HepG2 (cell line): ENCODE measurements at regions not wholly inside any gene's neighbourhood (a gene's known extent, or its start where the extent isn't known, plus 50 kb on each side); places are given as distances from the start of the nearest gene placed in this dataset.

Experiments
- ATAC-seq: fragments of 200-7000 bp; cut with Tn5 transposase; 3 replicates; pipeline ENCODE4 v1.9.1; 2020; ENCODE audit warnings: mild to moderate bottlenecking, moderate library complexity
- BruUV-seq: library from RNA; stranded (reverse); fragments of 400-500 nt; replicated peaks from 2 replicates; lab custom pipeline; 2021; lab: Mats Ljungman, UMichigan
- CTCF ChIA-PET: fragments of 300-600 bp; formaldehyde crosslinking; extraction: SDS; loops from one replicate; lab custom pipeline; 2021; ENCODE audit warnings: low total read pairs, inconsistent platforms, low intra/inter-chr PET ratio; lab: Yijun Ruan, JAX
- POLR2A ChIA-PET: fragments of 350-600 bp; sonication (Branson Sonifier 250); formaldehyde crosslinking; loops from one replicate; lab custom pipeline; 2020; ENCODE audit warnings: antibody characterized with exemption, inconsistent platforms; lab: Yijun Ruan, JAX
- DNase-seq: peaks from one replicate; pipeline ENCODE4 v3.0.0-alpha.2; 2015; ENCODE audit warnings: low spot score
- FAIRE-seq: peaks from 3 replicates; lab custom pipeline; 2011; peaks lifted over from hg19 to GRCh38; lab: Jason Lieb, UNC
- H2AFZ ChIP-seq: one replicate; pipeline ENCODE4 v1.6.1; 2011; ENCODE audit warnings: low read length, inconsistent platforms
- H3K27ac ChIP-seq: fragments of 300-600 bp; 3 replicates; pipeline ENCODE4 v1.8.0; 2011; ENCODE audit warnings: mixed run types, mild to moderate bottlenecking, mixed read lengths, low read length, inconsistent platforms; ENCODE audit not compliant: insufficient read depth; ENCODE audit errors: extremely low read length
- H3K27me3 ChIP-seq, 2 experiments: fragments of 200-600 bp in 1 of 2; 2 replicates in 1 of 2; 3 replicates in 1 of 2; pipeline versions ENCODE4 v1.6.0 to v1.8.0; 2011; ENCODE audit warnings: low read length in 2 of 2, mild to moderate bottlenecking in 2 of 2, moderate library complexity in 2 of 2, inconsistent platforms in 1 of 2; ENCODE audit not compliant: insufficient read depth in 2 of 2, control insufficient read depth in 1 of 2
- H3K36me3 ChIP-seq, 2 experiments: fragments of 200-600 bp in 1 of 2; replicated peaks in 1 of 2; 2 replicates in 1 of 2; 3 replicates in 1 of 2; pipeline versions ENCODE4 v1.5.1 to v1.8.0; 2011; ENCODE audit warnings: low read length in 2 of 2, inconsistent platforms in 1 of 2; ENCODE audit not compliant: insufficient read depth in 2 of 2, control insufficient read depth in 1 of 2
- H3K4me1 ChIP-seq: 2 replicates; pipeline ENCODE4 v1.5.1; 2012; ENCODE audit warnings: low read length, inconsistent platforms; ENCODE audit not compliant: insufficient read depth
- H3K4me2 ChIP-seq: 2 replicates; pipeline ENCODE4 v1.6.0; 2011; ENCODE audit warnings: low read depth, low read length, inconsistent platforms
- H3K4me3 ChIP-seq, 3 experiments: fragments of 200-600 bp in 1 of 3; sonication (generic), shearing (Covaris generic) in 1 of 3; replicated peaks in 1 of 3; 2 replicates each; pipeline ENCODE4 v1.5.1; 2011 to 2016; ENCODE audit warnings: low read length in 3 of 3, inconsistent platforms in 2 of 3, low read depth in 2 of 3, mild to moderate bottlenecking in 2 of 3, control low read depth in 1 of 3, mixed read lengths in 1 of 3; ENCODE audit not compliant: insufficient read depth in 1 of 3
- H3K79me2 ChIP-seq: one replicate; pipeline ENCODE4 v1.6.1; 2011; ENCODE audit warnings: low read length, inconsistent platforms; ENCODE audit not compliant: insufficient read depth
- H3K9ac ChIP-seq: 2 replicates; pipeline ENCODE4 v1.6.0; 2011; ENCODE audit warnings: mild to moderate bottlenecking, low read depth, low read length, inconsistent platforms; ENCODE audit not compliant: insufficient read depth
- H3K9me3 ChIP-seq: 2 replicates; pipeline ENCODE4 v1.5.1; 2012; ENCODE audit warnings: mild to moderate bottlenecking, low read length
- H4K20me1 ChIP-seq: 2 replicates; pipeline ENCODE4 v1.6.0; 2011; ENCODE audit warnings: inconsistent platforms, mild to moderate bottlenecking, low read length, moderate library complexity; ENCODE audit not compliant: insufficient read depth
- ASH2L ChIP-seq: fragments of 300-600, 200-600 bp; sonication (generic); IDR thresholded peaks from 2 replicates; pipeline ENCODE4 v1.7.0; 2017; ENCODE audit warnings: low read depth, mild to moderate bottlenecking, moderate library complexity, mixed read lengths, low read length; ENCODE audit not compliant: insufficient read length
- CREM ChIP-seq, 2 experiments: sonication (generic) in 1 of 2; formaldehyde crosslinking in 1 of 2; IDR thresholded peaks; 2 replicates each; pipeline versions ENCODE4 v1.4.0 to v1.6.1; 2016 to 2020; ENCODE audit warnings: antibody characterized with exemption in 1 of 2, mild to moderate bottlenecking in 1 of 2, missing genetic modification reagents in 1 of 2
- DNMT3B ChIP-seq: conservative IDR thresholded peaks from 2 replicates; pipeline ENCODE4 v1.6.1; 2016; ENCODE audit warnings: missing biosample characterization, control low read depth
- GTF2F1 ChIP-seq: fragments of 150-350 bp; IDR thresholded peaks from 2 replicates; pipeline ENCODE4 v1.6.1; 2014; ENCODE audit warnings: low read length
- HDAC2 ChIP-seq: sonication (generic); formaldehyde crosslinking; IDR thresholded peaks from 2 replicates; pipeline ENCODE4 v1.4.0; 2020; ENCODE audit warnings: missing genetic modification reagents
- PHF5A ChIP-seq: IDR thresholded peaks from one replicate; pipeline ENCODE4 v1.6.1; 2018; ENCODE audit warnings: low read depth, missing genetic modification reagents; ENCODE audit not compliant: unreplicated experiment
- SMYD3 ChIP-seq: sonication (generic); formaldehyde crosslinking; IDR thresholded peaks from 2 replicates; pipeline ENCODE4 v1.8.1; 2023; ENCODE audit warnings: mild to moderate bottlenecking, missing genetic modification reagents
- SNAI1 ChIP-seq: sonication (generic); formaldehyde crosslinking; IDR thresholded peaks from 2 replicates; pipeline ENCODE4 v1.5.0; 2020; ENCODE audit warnings: mild to moderate bottlenecking, missing genetic modification reagents, borderline replicate concordance
- ZBTB46 ChIP-seq: sonication (generic); formaldehyde crosslinking; IDR thresholded peaks from 2 replicates; pipeline ENCODE4 v1.4.0; 2020; ENCODE audit warnings: mild to moderate bottlenecking, missing genetic modification reagents, borderline replicate concordance
- ZFP1 ChIP-seq: IDR thresholded peaks from 2 replicates; pipeline ENCODE4 v1.6.1; 2016
- ZFP37 ChIP-seq: sonication (generic); formaldehyde crosslinking; IDR thresholded peaks from 2 replicates; pipeline ENCODE4 v1.4.0; 2020; ENCODE audit warnings: missing genetic modification reagents, borderline replicate concordance
- ZNF33A ChIP-seq: sonication (generic); formaldehyde crosslinking; IDR thresholded peaks from 2 replicates; pipeline ENCODE4 v1.5.1; 2020; ENCODE audit warnings: missing genetic modification reagents, mild to moderate bottlenecking, moderate library complexity, borderline replicate concordance
- ZNF34 ChIP-seq: sonication (generic); formaldehyde crosslinking; IDR thresholded peaks from 2 replicates; pipeline ENCODE4 v1.4.0; 2020; ENCODE audit warnings: mild to moderate bottlenecking, missing genetic modification reagents, borderline replicate concordance
- ZNF775 ChIP-seq: sonication (generic); formaldehyde crosslinking; IDR thresholded peaks from 2 replicates; pipeline ENCODE4 v1.4.0; 2020; ENCODE audit warnings: missing genetic modification reagents, mild to moderate bottlenecking, moderate library complexity, borderline replicate concordance
- WGBS: methylation state at CpG from one replicate; pipeline ENCODE4 v1.1.6; 2017; ENCODE audit warnings: low lambda C conversion rate; 5-methylcytosine and 5-hydroxymethylcytosine counted together
- in situ Hi-C: cut with HindIII; loops from 2 replicates; pipeline ENCODE4 v1.10.0; 2017; ENCODE audit warnings: low pct_unique_long_range_greater_than_20kb; ENCODE audit not compliant: extremely low pct_ligation_motif_present
- intact Hi-C: fragments of 100-400 bp; cut with micrococcal nuclease; formaldehyde crosslinking; loops from one replicate; pipeline ENCODE4 v1.10.0; 2022; ENCODE audit not compliant: unreplicated experiment
- TF ChIP-seq, protein P1 (sequence below): sonication (generic); formaldehyde crosslinking; IDR thresholded peaks from 2 replicates; pipeline ENCODE4 v1.4.0; 2020; ENCODE audit warnings: missing genetic modification reagents

DNA sequence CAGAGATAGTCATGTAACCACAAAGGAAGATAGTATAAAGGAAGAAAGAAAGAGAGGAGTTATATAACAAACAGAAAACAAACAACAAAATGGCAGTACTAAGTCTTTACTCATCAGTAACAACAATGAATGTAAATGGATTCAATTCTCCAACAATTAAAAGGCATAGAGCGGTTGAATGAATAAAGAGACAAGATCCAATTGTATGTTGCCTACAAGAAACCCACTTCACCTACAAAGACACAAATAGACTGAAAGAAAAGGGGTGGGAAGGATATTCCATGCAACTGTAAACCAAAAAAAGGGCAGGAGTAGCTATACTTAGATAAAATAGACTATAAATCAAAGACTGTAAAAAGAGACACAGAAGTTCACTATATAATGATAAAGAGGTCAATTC, 157.3 kb upstream of the CREB1 start (continued):
- TF ChIP-seq ZNF33A (CRISPR knock-in tag), result no peak
- TF ChIP-seq ZBTB46 (CRISPR knock-in tag), result no peak
- TF ChIP-seq ASH2L, result no peak
- TF ChIP-seq, protein P1, sequence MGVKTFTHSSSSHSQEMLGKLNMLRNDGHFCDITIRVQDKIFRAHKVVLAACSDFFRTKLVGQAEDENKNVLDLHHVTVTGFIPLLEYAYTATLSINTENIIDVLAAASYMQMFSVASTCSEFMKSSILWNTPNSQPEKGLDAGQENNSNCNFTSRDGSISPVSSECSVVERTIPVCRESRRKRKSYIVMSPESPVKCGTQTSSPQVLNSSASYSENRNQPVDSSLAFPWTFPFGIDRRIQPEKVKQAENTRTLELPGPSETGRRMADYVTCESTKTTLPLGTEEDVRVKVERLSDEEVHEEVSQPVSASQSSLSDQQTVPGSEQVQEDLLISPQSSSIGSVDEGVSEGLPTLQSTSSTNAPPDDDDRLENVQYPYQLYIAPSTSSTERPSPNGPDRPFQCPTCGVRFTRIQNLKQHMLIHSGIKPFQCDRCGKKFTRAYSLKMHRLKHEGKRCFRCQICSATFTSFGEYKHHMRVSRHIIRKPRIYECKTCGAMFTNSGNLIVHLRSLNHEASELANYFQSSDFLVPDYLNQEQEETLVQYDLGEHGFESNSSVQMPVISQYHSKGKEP (CRISPR knock-in tag), result no peak

DNA sequence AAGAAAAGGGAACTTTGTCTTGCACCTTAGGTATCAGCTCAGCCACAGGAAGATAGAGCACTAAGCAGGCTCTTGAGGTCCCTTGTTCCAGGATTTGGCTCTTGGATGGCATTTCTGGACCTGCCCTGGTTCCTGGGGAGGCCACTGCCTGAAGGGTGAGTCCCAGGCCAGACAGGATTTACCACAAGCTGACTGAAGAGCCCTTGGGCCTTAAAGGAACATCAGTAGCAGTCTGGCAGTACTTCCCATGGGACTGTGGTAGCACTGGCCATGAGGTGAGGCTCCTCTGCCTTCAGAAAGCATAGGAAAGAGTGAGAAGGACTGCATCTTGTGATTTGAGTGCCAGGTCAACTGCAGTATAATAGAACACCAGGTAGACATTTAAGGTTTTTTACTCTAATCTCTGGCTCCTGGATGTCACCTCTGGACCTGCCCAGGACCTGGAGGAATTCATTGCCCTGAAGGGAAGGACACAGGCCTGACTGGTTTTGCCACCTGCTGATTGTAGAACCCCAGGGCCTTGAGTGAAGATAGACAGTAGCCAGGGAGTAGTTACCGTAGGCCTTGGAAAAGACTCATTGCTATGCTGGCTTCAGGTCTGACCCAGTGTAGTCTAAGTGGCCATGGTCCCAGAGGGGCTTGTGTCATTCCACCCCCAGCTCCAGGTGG, 154.4 kb upstream of the CREB1 start:
- ATAC-seq (no peak), DNase-seq (no peak), FAIRE-seq (no peak)
- Histone ChIP-seq H2AFZ (no peak overlapping the region), H3K4me1 (no peaks in the 10 kb centered on the region), H3K9me3 (0 out of 2 replicates have a peak, but pooled peaks cover 5% of the 10 kb centered on the region), H3K4me2 (no peak overlapping the region), H3K36me3 (no peaks in the 10 kb centered on the region), H4K20me1 (no peaks in the 10 kb centered on the region), H3K27me3 (no peaks in the 10 kb centered on the region), H3K79me2 (no peaks in the 10 kb centered on the region), H3K27ac (no peak overlapping the region), H3K4me3 (no peak overlapping the region), H3K9ac (no peak overlapping the region)
- intact Hi-C loops (no loop called here), in situ Hi-C loops (no loop called here)
- 75% methylated on average over 1 of the region's 1 CpG for WGBS
- POLR2A ChIA-PET, result no interaction called here
- no TSS peak for BruUV-seq
- CTCF ChIA-PET, result no interaction called here
- TF ChIP-seq DNMT3B (CRISPR knock-in tag), result no peak
- no peak for TF ChIP-seq PHF5A (CRISPR knock-in tag)
- no peak for TF ChIP-seq CREM (IDR thresholded peaks at IDR 0.05)
- TF ChIP-seq CREM (CRISPR knock-in tag; IDR thresholded peaks at IDR 0.05), result no peak
- no peak for TF ChIP-seq ZFP37
- TF ChIP-seq ZNF775 (CRISPR knock-in tag), result no peak
- no peak for TF ChIP-seq HDAC2 (CRISPR knock-in tag)
- no peak for TF ChIP-seq ZFP1 (CRISPR knock-in tag)
- TF ChIP-seq GTF2F1, result no peak
- TF ChIP-seq ZNF34 (CRISPR knock-in tag), result no peak
- TF ChIP-seq SMYD3, result no peak
- no peak for TF ChIP-seq SNAI1
